HEK293T (cell line): ENCODE measurements at regions not wholly inside any gene's neighbourhood (a gene's known extent, or its start where the extent isn't known, plus 50 kb on each side); places are given as distances from the start of the nearest gene placed in this dataset.

Experiments
- CTCF ChIA-PET: fragments of 350-600 bp; formaldehyde crosslinking; extraction: SDS; loops from one replicate; lab custom pipeline; 2021; ENCODE audit warnings: antibody characterized with exemption, inconsistent platforms; lab: Yijun Ruan, JAX
- POLR2A ChIA-PET: fragments of 350-600 bp; formaldehyde crosslinking; extraction: SDS; loops from one replicate; lab custom pipeline; 2020; ENCODE audit warnings: antibody characterized with exemption, inconsistent platforms; lab: Yijun Ruan, JAX
- DNase-seq: peaks from one replicate; pipeline ENCODE4 v3.0.0; 2012; ENCODE audit warnings: mixed read lengths; ENCODE audit errors: extremely low spot score
- ARNT ChIP-seq: fragments of 450-650 bp; IDR thresholded peaks from 2 replicates; pipeline ENCODE4 v1.6.1; 2017; ENCODE audit warnings: mild to moderate bottlenecking
- BHLHE40 ChIP-seq: fragments of 450-650 bp; IDR thresholded peaks from 2 replicates; pipeline ENCODE4 v1.6.1; 2016; ENCODE audit warnings: mild to moderate bottlenecking, moderate library complexity, borderline replicate concordance
- CTBP1 ChIP-seq: fragments of 450-650 bp; IDR thresholded peaks from 2 replicates; pipeline ENCODE4 v1.6.1; 2016; ENCODE audit warnings: borderline replicate concordance
- ELF4 ChIP-seq: fragments of 450-650 bp; IDR thresholded peaks from 2 replicates; pipeline ENCODE4 v1.6.1; 2017; ENCODE audit warnings: antibody characterized with exemption
- FOXA1 ChIP-seq: fragments of 450-650 bp; IDR thresholded peaks from 2 replicates; pipeline ENCODE4 v1.6.1; 2016; ENCODE audit warnings: mild to moderate bottlenecking
- FOXK2 ChIP-seq: fragments of 450-650 bp; IDR thresholded peaks from 2 replicates; pipeline ENCODE4 v1.6.1; 2016; ENCODE audit warnings: mild to moderate bottlenecking
- FOXM1 ChIP-seq: fragments of 450-650 bp; IDR thresholded peaks from 2 replicates; pipeline ENCODE4 v1.6.1; 2017; ENCODE audit warnings: mild to moderate bottlenecking, borderline replicate concordance
- HDGF ChIP-seq: fragments of 450-650 bp; IDR thresholded peaks from 2 replicates; pipeline ENCODE4 v1.6.1; 2017; ENCODE audit warnings: antibody characterized with exemption, borderline replicate concordance
- L3MBTL2 ChIP-seq: fragments of 450-650 bp; conservative IDR thresholded peaks from 2 replicates; pipeline ENCODE4 v1.6.1; 2016; ENCODE audit warnings: mild to moderate bottlenecking
- LEF1 ChIP-seq: fragments of 450-650 bp; IDR thresholded peaks from 2 replicates; pipeline ENCODE4 v1.6.1; 2017; ENCODE audit warnings: mild to moderate bottlenecking, borderline replicate concordance
- NFRKB ChIP-seq: fragments of 450-650 bp; IDR thresholded peaks from 2 replicates; pipeline ENCODE4 v1.6.1; 2016; ENCODE audit warnings: mild to moderate bottlenecking, moderate library complexity
- PKNOX1 ChIP-seq: fragments of 450-650 bp; IDR thresholded peaks from 2 replicates; pipeline ENCODE4 v1.6.1; 2016
- SP1 ChIP-seq: fragments of 450-650 bp; IDR thresholded peaks from 2 replicates; pipeline ENCODE4 v1.6.1; 2017
- SUZ12 ChIP-seq: fragments of 450-650 bp; IDR thresholded peaks from 2 replicates; pipeline ENCODE4 v1.6.1; 2016; ENCODE audit warnings: mild to moderate bottlenecking
- TARDBP ChIP-seq: fragments of 450-650 bp; IDR thresholded peaks from 2 replicates; pipeline ENCODE4 v1.6.1; 2016
- ZNF384 ChIP-seq: fragments of 450-650 bp; IDR thresholded peaks from 2 replicates; pipeline ENCODE4 v1.6.1; 2016

- no peak for DNase-seq
- CTCF ChIA-PET = no interaction called here
- POLR2A ChIA-PET = no interaction called here
- TF ChIP-seq ZNF384 = no peak
- TF ChIP-seq FOXK2 = no peak
- no peak for TF ChIP-seq BHLHE40
- TF ChIP-seq PKNOX1 = no peak
- TF ChIP-seq TARDBP = no peak
- TF ChIP-seq L3MBTL2 = no peak
- no peak for TF ChIP-seq CTBP1
- TF ChIP-seq FOXA1 = no peak
- TF ChIP-seq FOXM1 = no peak
- no peak for TF ChIP-seq HDGF
- TF ChIP-seq SP1 = no peak
- no peak for TF ChIP-seq SUZ12
- no peak for TF ChIP-seq ELF4
Measured at GRCh38 chr2:74767618-74768017, 66.3 kb upstream of the HK2 start.

GRCh38 chr2:74768401-74768914 is 65.5 kb upstream of the HK2 start:
- TF ChIP-seq CTBP1 (no peak), FOXM1 (no peak), NFRKB (no peak), SP1 (no peak), ARNT (no peak), ELF4 (no peak), L3MBTL2 (no peak)
- DNase-seq = no peak
- ChIA-PET POLR2A (no interaction called here), CTCF (no interaction called here)

GRCh38 chr2:74772046-74772445 is 61.9 kb upstream of the HK2 start:
- DNase-seq = no peak
- ChIA-PET CTCF (no interaction called here), POLR2A (no interaction called here)
- TF ChIP-seq L3MBTL2 (no peak), PKNOX1 (no peak), NFRKB (no peak), HDGF (no peak), TARDBP (no peak), FOXA1 (no peak)

- POLR2A ChIA-PET = no interaction called here
- CTCF ChIA-PET = no interaction called here
- no peak for TF ChIP-seq HDGF
- no peak for TF ChIP-seq FOXK2
- TF ChIP-seq TARDBP = no peak
- no peak for TF ChIP-seq NFRKB
- no peak for TF ChIP-seq PKNOX1
- no peak for TF ChIP-seq ZNF384
- TF ChIP-seq ARNT = no peak
- no peak for TF ChIP-seq SUZ12
- TF ChIP-seq ELF4 = no peak
- TF ChIP-seq SP1 = no peak
- no peak for TF ChIP-seq L3MBTL2
- no peak for TF ChIP-seq FOXA1
- TF ChIP-seq LEF1 = no peak
- no peak for TF ChIP-seq CTBP1
- TF ChIP-seq FOXM1 = no peak
- no peak for TF ChIP-seq BHLHE40
- DNase-seq = no peak
Measured at GRCh38 chr2:74777161-74777900, 56.6 kb upstream of the HK2 start.

GRCh38 chr2:74778381-74779264 is 55.3 kb upstream of the HK2 start:
- CTCF ChIA-PET = no interaction called here
- no peak for DNase-seq
- POLR2A ChIA-PET = no interaction called here
- TF ChIP-seq NFRKB (no peak), ZNF384 (no peak), HDGF (no peak), FOXM1 (no peak), BHLHE40 (no peak), CTBP1 (no peak), FOXK2 (no peak), L3MBTL2 (no peak), SP1 (no peak), SUZ12 (no peak), ARNT (no peak), PKNOX1 (no peak), LEF1 (no peak), TARDBP (no peak)
